ENCODE measurements at regions not wholly inside any gene's neighbourhood (a gene's known extent, or its start where the extent isn't known, plus 50 kb on each side); places are given as distances from the start of the nearest gene placed in this dataset.

DNA sequence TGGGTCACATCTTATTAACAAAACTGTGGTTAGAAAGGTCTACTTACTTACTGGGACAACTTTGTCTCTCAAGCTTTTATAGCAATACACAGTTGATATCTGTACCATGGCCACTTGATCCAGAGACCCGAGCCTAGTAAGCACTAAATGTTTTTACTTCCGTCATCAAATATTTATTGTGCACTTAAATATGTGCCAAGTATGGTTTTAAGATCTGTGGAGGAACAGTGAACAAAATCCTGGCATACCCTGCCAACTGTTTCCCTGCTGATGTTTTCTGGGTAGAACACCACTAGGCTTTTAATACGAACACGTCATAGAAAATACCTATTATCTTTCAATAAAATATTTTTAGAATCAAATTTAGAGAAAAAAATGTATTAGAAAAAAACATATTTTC, 574.8 kb downstream of the HACE1 start:
- Histone ChIP-seq H3K4me1 (peaks cover 0 to 3% of the 10 kb centered on the region in 2 donors), H3K4me3 (no peak overlapping the region), H3K9me3 (no peaks in the 10 kb centered on the region), H3K27me3 (no peaks in the 10 kb centered on the region), H3K27ac (no peak overlapping the region), H3K36me3 (no peaks in the 10 kb centered on the region)
- DNase-seq (no peak), ATAC-seq (peak; percentile 80)
- TF ChIP-seq, protein P1, sequence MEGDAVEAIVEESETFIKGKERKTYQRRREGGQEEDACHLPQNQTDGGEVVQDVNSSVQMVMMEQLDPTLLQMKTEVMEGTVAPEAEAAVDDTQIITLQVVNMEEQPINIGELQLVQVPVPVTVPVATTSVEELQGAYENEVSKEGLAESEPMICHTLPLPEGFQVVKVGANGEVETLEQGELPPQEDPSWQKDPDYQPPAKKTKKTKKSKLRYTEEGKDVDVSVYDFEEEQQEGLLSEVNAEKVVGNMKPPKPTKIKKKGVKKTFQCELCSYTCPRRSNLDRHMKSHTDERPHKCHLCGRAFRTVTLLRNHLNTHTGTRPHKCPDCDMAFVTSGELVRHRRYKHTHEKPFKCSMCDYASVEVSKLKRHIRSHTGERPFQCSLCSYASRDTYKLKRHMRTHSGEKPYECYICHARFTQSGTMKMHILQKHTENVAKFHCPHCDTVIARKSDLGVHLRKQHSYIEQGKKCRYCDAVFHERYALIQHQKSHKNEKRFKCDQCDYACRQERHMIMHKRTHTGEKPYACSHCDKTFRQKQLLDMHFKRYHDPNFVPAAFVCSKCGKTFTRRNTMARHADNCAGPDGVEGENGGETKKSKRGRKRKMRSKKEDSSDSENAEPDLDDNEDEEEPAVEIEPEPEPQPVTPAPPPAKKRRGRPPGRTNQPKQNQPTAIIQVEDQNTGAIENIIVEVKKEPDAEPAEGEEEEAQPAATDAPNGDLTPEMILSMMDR (IDR thresholded peaks at IDR 0.05): no peak
- intact Hi-C loops (cut with DNase I): no loop called here

DNA sequence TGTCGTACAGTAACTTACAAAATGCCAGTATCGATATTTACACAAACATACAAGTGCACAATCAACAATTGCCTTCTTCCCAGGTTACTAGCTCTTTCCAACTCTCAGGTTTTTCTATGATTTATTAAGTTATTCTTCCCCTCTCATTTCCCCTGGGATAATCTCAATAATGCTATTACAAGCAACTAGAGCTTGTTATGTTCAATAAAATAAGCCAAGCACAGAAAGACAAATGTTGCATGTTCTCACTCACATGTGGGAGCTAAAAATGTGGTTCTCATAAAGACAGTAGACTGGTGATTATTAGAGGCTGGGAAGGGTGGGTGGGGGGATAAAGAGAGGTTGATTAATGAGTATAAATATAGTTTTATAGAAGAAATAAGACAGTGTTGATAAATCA, 577.1 kb downstream of the HACE1 start:
- no peak for ATAC-seq
- Histone ChIP-seq H3K27me3 (no peaks in the 10 kb centered on the region), H3K27ac (no peak overlapping the region), H3K4me3 (no peak overlapping the region), H3K4me1 (peaks cover 0 to 3% of the 10 kb centered on the region in 2 donors), H3K9me3 (peaks cover 0 to 5% of the 10 kb centered on the region in 2 donors), H3K36me3 (no peaks in the 10 kb centered on the region)
- DNase-seq: no peak
- TF ChIP-seq, protein P1 (IDR thresholded peaks at IDR 0.05): no peak
- intact Hi-C loops (cut with DNase I): no loop called here

DNA sequence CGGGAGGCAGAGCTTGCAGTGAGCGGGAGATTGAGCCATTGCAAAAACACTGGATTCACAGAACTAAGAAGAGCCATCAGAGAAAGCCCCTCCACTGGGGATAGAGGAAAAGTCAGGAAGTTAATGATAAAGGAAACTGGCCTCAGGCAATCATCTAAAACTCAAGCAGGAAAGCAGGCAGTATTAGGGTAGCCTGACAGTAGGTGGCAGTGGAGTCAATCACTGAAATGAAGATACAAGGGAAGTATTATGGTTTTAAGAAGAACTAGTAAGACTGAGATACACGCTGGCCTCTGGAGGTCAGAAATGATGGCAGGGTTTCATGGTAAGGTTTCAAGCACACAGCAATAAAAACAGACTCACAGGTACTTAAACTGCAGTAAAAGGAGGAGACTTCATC, 578.3 kb downstream of the HACE1 start:
- peaks cover 0 to 13% of the 10 kb centered on the region in 2 donors for H3K9me3 ChIP-seq
- H3K27me3 ChIP-seq: no peaks in the 10 kb centered on the region
- intact Hi-C loops (cut with DNase I): no loop called here
- no peak for ATAC-seq
- DNase-seq: no peak
- H3K36me3 ChIP-seq: no peaks in the 10 kb centered on the region
- H3K4me1 ChIP-seq: peaks cover 0 to 3% of the 10 kb centered on the region in 2 donors
- TF ChIP-seq, protein P1 (IDR thresholded peaks at IDR 0.05): no peak
- H3K27ac ChIP-seq: no peak overlapping the region
- no peak overlapping the region for H3K4me3 ChIP-seq

DNA sequence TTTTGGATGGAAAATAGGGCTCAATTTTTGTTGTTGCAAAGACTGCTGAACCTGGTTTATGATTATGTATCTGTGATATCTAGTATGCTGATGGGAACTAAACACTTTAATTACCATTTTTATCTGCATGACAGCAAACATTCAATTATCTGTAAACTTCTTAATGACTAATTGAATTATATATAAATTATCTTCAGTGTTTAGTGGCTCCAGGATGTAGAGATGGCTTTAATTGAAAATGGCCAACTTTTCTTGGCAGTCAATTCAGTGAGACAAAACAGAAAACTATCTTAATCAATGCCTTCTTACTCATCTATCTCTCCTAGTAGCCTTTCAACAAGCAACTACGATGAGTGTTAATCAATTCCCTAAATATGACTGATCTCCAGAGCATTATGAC, 591.3 kb downstream of the HACE1 start:
- ATAC-seq (no peak), DNase-seq (no peak)
- no peaks in the 10 kb centered on the region for H3K9me3 ChIP-seq
- H3K4me1 ChIP-seq: no peaks in the 10 kb centered on the region
- H3K36me3 ChIP-seq: no peaks in the 10 kb centered on the region
- no peak overlapping the region for H3K4me3 ChIP-seq
- H3K27ac ChIP-seq: no peak overlapping the region
- no peaks in the 10 kb centered on the region for H3K27me3 ChIP-seq
- intact Hi-C loops (cut with DNase I): no loop called here
- TF ChIP-seq, protein P1 (IDR thresholded peaks at IDR 0.05): no peak

DNA sequence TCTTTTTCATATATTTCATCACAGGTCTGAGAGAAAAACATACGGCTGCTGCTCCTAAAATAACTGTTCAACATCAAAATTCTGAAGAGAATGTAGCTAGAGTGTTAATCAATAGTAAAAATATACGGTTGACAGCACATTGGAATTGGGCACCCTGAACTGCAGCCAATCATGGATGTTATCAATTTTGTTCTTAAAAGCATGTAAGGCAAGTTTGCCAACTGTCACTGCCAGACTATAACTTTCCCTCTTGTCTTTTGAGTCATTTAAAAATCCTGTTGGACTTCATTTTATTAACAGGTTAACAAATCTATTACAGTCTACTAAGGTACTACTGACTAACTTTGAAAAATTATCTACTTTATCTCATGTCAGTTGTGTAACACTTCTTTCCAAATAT, 592.8 kb downstream of the HACE1 start:
- Histone ChIP-seq H3K27me3 (no peaks in the 10 kb centered on the region), H3K27ac (no peak overlapping the region), H3K9me3 (no peaks in the 10 kb centered on the region), H3K36me3 (no peaks in the 10 kb centered on the region), H3K4me1 (no peaks in the 10 kb centered on the region), H3K4me3 (no peak overlapping the region)
- TF ChIP-seq, protein P1 (IDR thresholded peaks at IDR 0.05): no peak
- DNase-seq (no peak), ATAC-seq (no peak)
- intact Hi-C loops (cut with DNase I): no loop called here

Measured in left lung (tissue), 4 donors.